GM21381 (cell line): ENCODE measurements at regions not wholly inside any gene's neighbourhood (a gene's known extent, or its start where the extent isn't known, plus 50 kb on each side); places are given as distances from the start of the nearest gene placed in this dataset.

Source experiments
- ATAC-seq: cut with Tn5 transposase; IDR thresholded peaks from one replicate; pipeline ENCODE4 v1.9.1; 2021; ENCODE audit warnings: mild to moderate bottlenecking, moderate library complexity; ENCODE audit not compliant: unreplicated experiment

GRCh38 chr22:48795664-48796063 is 1032.0 kb downstream of the BRD1 start:
- ATAC-seq = no peak

GRCh38 chr22:48794906-48795305 is 1032.8 kb downstream of the BRD1 start:
- ATAC-seq = no peak

GRCh38 chr22:48793949-48794348 is 1033.7 kb downstream of the BRD1 start:
- no peak for ATAC-seq

- no peak for ATAC-seq
Observed at GRCh38 chr22:48786679-48786996, 1041.0 kb downstream of the BRD1 start.

GRCh38 chr22:48785792-48786678 is 1041.6 kb downstream of the BRD1 start:
- no peak for ATAC-seq

- no peak for ATAC-seq
Observed at GRCh38 chr22:48784701-48785503, 1042.8 kb downstream of the BRD1 start.

- ATAC-seq = no peak
Observed at GRCh38 chr22:48783821-48784266, 1043.8 kb downstream of the BRD1 start.

- ATAC-seq = no peak
Observed at GRCh38 chr22:48782811-48783511, 1044.7 kb downstream of the BRD1 start.

GRCh38 chr22:48782326-48782725 is 1045.3 kb downstream of the BRD1 start:
- ATAC-seq = no peak

GRCh38 chr22:48781868-48782267 is 1045.8 kb downstream of the BRD1 start:
- ATAC-seq = no peak

GRCh38 chr22:48781391-48781790 is 1046.3 kb downstream of the BRD1 start:
- no peak for ATAC-seq

- ATAC-seq = no peak
Observed at GRCh38 chr22:48780597-48781277, 1046.9 kb downstream of the BRD1 start.

- ATAC-seq = no peak
Observed at GRCh38 chr22:48779661-48780596, 1047.7 kb downstream of the BRD1 start.

- no peak for ATAC-seq
Observed at GRCh38 chr22:48779211-48779643, 1048.4 kb downstream of the BRD1 start.

GRCh38 chr22:48778308-48779195 is 1049.1 kb downstream of the BRD1 start:
- ATAC-seq = no peak

- no peak for ATAC-seq
Observed at GRCh38 chr22:48772286-48772907, 1055.3 kb downstream of the BRD1 start.

GRCh38 chr22:48765595-48765994 is 1062.1 kb downstream of the BRD1 start:
- no peak for ATAC-seq

GRCh38 chr22:48761546-48761945 is 1066.1 kb downstream of the BRD1 start:
- ATAC-seq = no peak
